ENCODE measurements at regions not wholly inside any gene's neighbourhood (a gene's known extent, or its start where the extent isn't known, plus 50 kb on each side); places are given as distances from the start of the nearest gene placed in this dataset.

DNA sequence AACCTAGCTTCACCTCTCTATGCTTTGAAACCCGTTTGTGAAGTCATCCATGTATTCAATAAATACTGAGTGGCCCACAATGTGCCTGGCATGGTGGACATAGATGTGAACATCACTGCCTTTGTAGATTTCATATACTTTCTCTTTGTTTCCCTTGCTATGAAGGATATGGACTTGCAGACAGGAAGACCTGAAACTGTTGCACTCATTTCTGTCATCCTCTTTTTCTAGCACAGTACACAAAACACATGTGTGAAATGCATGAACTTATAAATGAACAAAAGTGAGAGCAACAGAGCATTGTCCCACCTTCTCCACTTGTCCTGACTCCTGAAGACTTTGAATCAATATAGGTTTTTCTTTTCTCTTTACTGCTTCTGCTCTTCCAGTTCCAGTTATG, 249.4 kb upstream of the LINC00305 start:
- H3K4me3 ChIP-seq: no peak overlapping the region
- H3K9me3 ChIP-seq (ENCODE audit: insufficient read depth, low read depth): no peaks in the 10 kb centered on the region
- TF ChIP-seq, protein P1, sequence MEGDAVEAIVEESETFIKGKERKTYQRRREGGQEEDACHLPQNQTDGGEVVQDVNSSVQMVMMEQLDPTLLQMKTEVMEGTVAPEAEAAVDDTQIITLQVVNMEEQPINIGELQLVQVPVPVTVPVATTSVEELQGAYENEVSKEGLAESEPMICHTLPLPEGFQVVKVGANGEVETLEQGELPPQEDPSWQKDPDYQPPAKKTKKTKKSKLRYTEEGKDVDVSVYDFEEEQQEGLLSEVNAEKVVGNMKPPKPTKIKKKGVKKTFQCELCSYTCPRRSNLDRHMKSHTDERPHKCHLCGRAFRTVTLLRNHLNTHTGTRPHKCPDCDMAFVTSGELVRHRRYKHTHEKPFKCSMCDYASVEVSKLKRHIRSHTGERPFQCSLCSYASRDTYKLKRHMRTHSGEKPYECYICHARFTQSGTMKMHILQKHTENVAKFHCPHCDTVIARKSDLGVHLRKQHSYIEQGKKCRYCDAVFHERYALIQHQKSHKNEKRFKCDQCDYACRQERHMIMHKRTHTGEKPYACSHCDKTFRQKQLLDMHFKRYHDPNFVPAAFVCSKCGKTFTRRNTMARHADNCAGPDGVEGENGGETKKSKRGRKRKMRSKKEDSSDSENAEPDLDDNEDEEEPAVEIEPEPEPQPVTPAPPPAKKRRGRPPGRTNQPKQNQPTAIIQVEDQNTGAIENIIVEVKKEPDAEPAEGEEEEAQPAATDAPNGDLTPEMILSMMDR (conservative IDR thresholded peaks at IDR 0.05): no peak
- no peak for TF ChIP-seq EZH2 (IDR thresholded peaks at IDR 0.05; ENCODE audit: low read depth)
- no peak overlapping the region for H3K27ac ChIP-seq
- intact Hi-C loops (cut with micrococcal nuclease; ENCODE audit: unreplicated experiment): no loop called here
- no peaks in the 10 kb centered on the region for H3F3A ChIP-seq (ENCODE audit: insufficient read depth, low read depth)
- no peak overlapping the region for H2AFZ ChIP-seq
- DNase-seq: no peak
- ChIA-PET CTCF (no interaction called here), POLR2A (ENCODE audit: unreplicated experiment) (no interaction called here)
- no peaks in the 10 kb centered on the region for H3K9me2 ChIP-seq (ENCODE audit: insufficient read depth)
- H3K79me2 ChIP-seq (ENCODE audit: low read depth): no peaks in the 10 kb centered on the region
- H3K4me2 ChIP-seq: no peak overlapping the region
- no peaks in the 10 kb centered on the region for H3K36me3 ChIP-seq (ENCODE audit: low read depth)
- no peaks in the 10 kb centered on the region for H3K4me1 ChIP-seq (replicated peaks; ENCODE audit: insufficient read depth)
- no TSS peak for BruUV-seq (replicated peaks)
- no peaks in the 10 kb centered on the region for H3K27me3 ChIP-seq (ENCODE audit: insufficient read depth, low read depth)
- H4K20me1 ChIP-seq (ENCODE audit: insufficient read depth): no peaks in the 10 kb centered on the region

DNA sequence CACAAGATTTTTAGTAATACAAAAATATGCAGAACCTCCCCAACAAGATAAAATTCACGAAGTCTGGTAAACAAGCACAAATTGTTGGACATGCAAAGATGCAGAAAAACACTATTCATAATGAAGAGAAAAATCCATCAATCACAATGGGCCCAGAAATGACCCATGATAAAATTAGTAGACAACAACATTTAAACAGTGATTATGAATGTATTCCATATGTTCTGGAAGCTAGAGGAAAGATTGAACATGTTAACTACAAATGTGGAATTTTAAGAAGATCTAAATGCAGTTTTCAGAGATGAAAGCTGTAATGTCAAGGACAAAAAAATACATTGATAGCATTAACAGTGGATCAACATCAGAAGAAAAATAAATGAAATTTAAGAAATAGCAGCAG, 243.3 kb upstream of the LINC00305 start:
- DNase-seq: no peak
- Histone ChIP-seq H3K4me2 (no peak overlapping the region), H3K27ac (no peak overlapping the region), H3K9me2 (ENCODE audit: insufficient read depth) (no peaks in the 10 kb centered on the region), H3K79me2 (ENCODE audit: low read depth) (no peaks in the 10 kb centered on the region), H3K27me3 (ENCODE audit: insufficient read depth, low read depth) (no peaks in the 10 kb centered on the region), H3K36me3 (ENCODE audit: low read depth) (no peaks in the 10 kb centered on the region), H2AFZ (no peak overlapping the region), H3F3A (ENCODE audit: insufficient read depth, low read depth) (no peaks in the 10 kb centered on the region), H3K4me3 (no peak overlapping the region), H4K20me1 (ENCODE audit: insufficient read depth) (no peaks in the 10 kb centered on the region), H3K9me3 (ENCODE audit: insufficient read depth, low read depth) (no peaks in the 10 kb centered on the region), H3K4me1 (replicated peaks; ENCODE audit: insufficient read depth) (no peaks in the 10 kb centered on the region)
- intact Hi-C loops (cut with micrococcal nuclease; ENCODE audit: unreplicated experiment): no loop called here
- TF ChIP-seq, protein P1 (conservative IDR thresholded peaks at IDR 0.05): no peak
- TF ChIP-seq EZH2 (IDR thresholded peaks at IDR 0.05; ENCODE audit: low read depth): no peak
- no TSS peak for BruUV-seq (replicated peaks)
- CTCF ChIA-PET: interaction anchor here (0.7 kb wide), 1 partner anchor 189 kb away, joined by 3 read pairs; no protein-coding TSS in a partner anchor
- POLR2A ChIA-PET (ENCODE audit: unreplicated experiment): no interaction called here

DNA sequence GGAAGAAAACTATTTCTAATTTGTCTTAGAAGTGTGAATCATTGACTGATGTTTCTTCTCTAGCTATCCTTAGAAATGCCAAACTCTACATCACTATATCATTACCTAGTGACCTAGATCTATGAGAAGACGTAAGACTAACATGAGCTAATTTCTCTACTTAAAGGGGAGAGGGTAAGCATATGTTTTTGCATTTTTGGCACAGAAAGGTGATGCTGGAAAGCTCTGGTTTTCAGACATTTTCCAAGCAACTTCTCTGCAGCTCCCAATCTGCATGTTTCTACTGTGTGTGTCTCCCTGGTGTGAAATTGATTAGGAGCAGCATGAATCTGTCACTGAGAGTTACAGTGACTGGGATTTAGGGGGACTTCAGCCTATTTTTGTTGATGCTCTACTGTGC, 235.2 kb upstream of the LINC00305 start:
- Histone ChIP-seq H3F3A (ENCODE audit: insufficient read depth, low read depth) (no peaks in the 10 kb centered on the region), H3K27me3 (ENCODE audit: insufficient read depth, low read depth) (no peaks in the 10 kb centered on the region), H3K9me2 (ENCODE audit: insufficient read depth) (no peaks in the 10 kb centered on the region), H4K20me1 (ENCODE audit: insufficient read depth) (no peaks in the 10 kb centered on the region), H3K27ac (no peak overlapping the region), H3K4me3 (no peak overlapping the region), H3K79me2 (ENCODE audit: low read depth) (no peaks in the 10 kb centered on the region), H3K36me3 (ENCODE audit: low read depth) (no peaks in the 10 kb centered on the region), H2AFZ (no peak overlapping the region), H3K4me2 (no peak overlapping the region), H3K9me3 (ENCODE audit: insufficient read depth, low read depth) (no peaks in the 10 kb centered on the region), H3K4me1 (replicated peaks; ENCODE audit: insufficient read depth) (no peaks in the 10 kb centered on the region)
- TF ChIP-seq, protein P1 (conservative IDR thresholded peaks at IDR 0.05): no peak
- TF ChIP-seq EZH2 (IDR thresholded peaks at IDR 0.05; ENCODE audit: low read depth): no peak
- ChIA-PET CTCF (no interaction called here), POLR2A (ENCODE audit: unreplicated experiment) (no interaction called here)
- no TSS peak for BruUV-seq (replicated peaks)
- no peak for DNase-seq
- intact Hi-C loops (cut with micrococcal nuclease; ENCODE audit: unreplicated experiment): no loop called here

All from PC-9 (cell line).